WERI-Rb-1 (cell line): ENCODE measurements at regions not wholly inside any gene's neighbourhood (a gene's known extent, or its start where the extent isn't known, plus 50 kb on each side); places are given as distances from the start of the nearest gene placed in this dataset.

Source experiments
- DNase-seq: peaks from one replicate; pipeline ENCODE4 v3.0.0-alpha.2; 2020
- H3K27ac ChIP-seq: fragments of 250-450 bp; sonication (Bioruptor Pico); 2 replicates; pipeline ENCODE4 v1.5.1; 2020; ENCODE audit warnings: mild to moderate bottlenecking, moderate library complexity
- H3K27me3 ChIP-seq: fragments of 250-450 bp; sonication (Bioruptor Pico); 2 replicates; pipeline ENCODE4 v1.5.1; 2021; ENCODE audit warnings: mild to moderate bottlenecking, low read depth, moderate library complexity; ENCODE audit not compliant: insufficient read depth, severe bottlenecking
- H3K36me3 ChIP-seq: fragments of 250-450 bp; sonication (Bioruptor Pico); 2 replicates; pipeline ENCODE4 v1.5.1; 2020; ENCODE audit warnings: mild to moderate bottlenecking, moderate library complexity
- H3K4me3 ChIP-seq: 2 replicates; pipeline ENCODE4 v1.5.1; 2011; ENCODE audit warnings: low read depth, mild to moderate bottlenecking, control low read depth, low read length
- H3K9me3 ChIP-seq: fragments of 250-450 bp; sonication (Bioruptor Pico); 2 replicates; pipeline ENCODE4 v1.5.1; 2021; ENCODE audit warnings: mild to moderate bottlenecking, moderate library complexity; ENCODE audit not compliant: severe bottlenecking
- CTCF ChIP-seq: IDR thresholded peaks from 2 replicates; pipeline ENCODE4 v1.5.1; 2011; ENCODE audit warnings: low read depth, mild to moderate bottlenecking, control low read depth, inconsistent platforms, low read length

- Histone ChIP-seq H3K9me3 (no peaks in the 10 kb centered on the region), H3K27me3 (no peaks in the 10 kb centered on the region), H3K36me3 (no peaks in the 10 kb centered on the region), H3K4me3 (no peak overlapping the region), H3K27ac (no peak overlapping the region)
- no peak for DNase-seq
- TF ChIP-seq CTCF = no peak
Observed at GRCh38 chr20:19833395-19833794, 75.3 kb downstream of the RIN2 start.

GRCh38 chr20:19834287-19834686, 76.2 kb downstream of the RIN2 start:
- Histone ChIP-seq H3K27me3 (no peaks in the 10 kb centered on the region), H3K36me3 (no peaks in the 10 kb centered on the region), H3K4me3 (no peak overlapping the region), H3K27ac (no peak overlapping the region), H3K9me3 (no peaks in the 10 kb centered on the region)
- DNase-seq = no peak
- no peak for TF ChIP-seq CTCF

- Histone ChIP-seq H3K4me3 (no peak overlapping the region), H3K36me3 (no peaks in the 10 kb centered on the region), H3K27me3 (no peaks in the 10 kb centered on the region), H3K27ac (no peak overlapping the region), H3K9me3 (no peaks in the 10 kb centered on the region)
- TF ChIP-seq CTCF = no peak
- DNase-seq = no peak
Observed at GRCh38 chr20:19834783-19835182, 76.7 kb downstream of the RIN2 start.

- H3K36me3 ChIP-seq = no peaks in the 10 kb centered on the region
- no peaks in the 10 kb centered on the region for H3K27me3 ChIP-seq
- no peak for TF ChIP-seq CTCF
- no peak overlapping the region for H3K27ac ChIP-seq
- H3K4me3 ChIP-seq = no peak overlapping the region
- no peaks in the 10 kb centered on the region for H3K9me3 ChIP-seq
- no peak for DNase-seq
Observed at GRCh38 chr20:19835533-19836222, 77.6 kb downstream of the RIN2 start.

GRCh38 chr20:19838468-19838867, 80.4 kb downstream of the RIN2 start:
- H3K36me3 ChIP-seq = no peaks in the 10 kb centered on the region
- no peak overlapping the region for H3K27ac ChIP-seq
- H3K27me3 ChIP-seq = no peaks in the 10 kb centered on the region
- no peak for TF ChIP-seq CTCF
- H3K9me3 ChIP-seq = no peaks in the 10 kb centered on the region
- H3K4me3 ChIP-seq = no peak overlapping the region
- no peak for DNase-seq

- no peaks in the 10 kb centered on the region for H3K9me3 ChIP-seq
- H3K4me3 ChIP-seq = no peak overlapping the region
- H3K36me3 ChIP-seq = no peaks in the 10 kb centered on the region
- no peak for TF ChIP-seq CTCF
- no peak overlapping the region for H3K27ac ChIP-seq
- no peak for DNase-seq
- no peaks in the 10 kb centered on the region for H3K27me3 ChIP-seq
Observed at GRCh38 chr20:19839053-19839452, 81.0 kb downstream of the RIN2 start.
